Liver (tissue), 8 donors: ENCODE measurements at regions not wholly inside any gene's neighbourhood (a gene's known extent, or its start where the extent isn't known, plus 50 kb on each side); places are given as distances from the start of the nearest gene placed in this dataset.

Experiments
- DNase-seq: peaks from one replicate; pipeline ENCODE4 v3.0.0-alpha.2; 2017; ENCODE audit warnings: low spot score
- H3K27ac ChIP-seq, 2 donors: one replicate each; pipeline ENCODE4 v1.7.0; 2013; ENCODE audit warnings: inconsistent platforms in 2 of 2, low read length in 2 of 2, control low read depth in 1 of 2, low read depth in 1 of 2, mild to moderate bottlenecking in 1 of 2
- H3K27me3 ChIP-seq, 4 donors: one replicate each; pipeline versions ENCODE4 v1.6.1 to v1.7.0; 2013; ENCODE audit warnings: low read length in 3 of 4, inconsistent platforms in 1 of 4, mild to moderate bottlenecking in 1 of 4, moderate library complexity in 1 of 4; ENCODE audit not compliant: control insufficient read depth in 4 of 4, insufficient read depth in 4 of 4
- H3K36me3 ChIP-seq, 4 donors: one replicate each; pipeline versions ENCODE4 v1.6.1 to v1.7.0; 2013; ENCODE audit warnings: low read length in 3 of 4, mild to moderate bottlenecking in 3 of 4, low read depth in 1 of 4, moderate library complexity in 1 of 4; ENCODE audit not compliant: control insufficient read depth in 4 of 4, insufficient read depth in 3 of 4
- H3K4me1 ChIP-seq, 4 donors: one replicate each; pipeline versions ENCODE4 v1.6.1 to v1.7.0; 2013; ENCODE audit warnings: low read length in 3 of 4, mild to moderate bottlenecking in 3 of 4, moderate library complexity in 1 of 4; ENCODE audit not compliant: control insufficient read depth in 4 of 4, insufficient read depth in 4 of 4
- H3K4me3 ChIP-seq, 3 donors: one replicate each; pipeline versions ENCODE4 v1.6.1 to v1.7.0; 2013; ENCODE audit warnings: low read length in 3 of 3, control low read depth in 1 of 3, low read depth in 1 of 3, mild to moderate bottlenecking in 1 of 3
- H3K9ac ChIP-seq, 2 donors: one replicate each; pipeline ENCODE4 v1.7.0; 2013; ENCODE audit warnings: low read length in 2 of 2, mild to moderate bottlenecking in 2 of 2, moderate library complexity in 2 of 2, control low read depth in 1 of 2, low read depth in 1 of 2
- H3K9me3 ChIP-seq, 4 donors: one replicate each; pipeline versions ENCODE4 v1.6.1 to v1.7.0; 2013; ENCODE audit warnings: low read length in 3 of 4; ENCODE audit not compliant: control insufficient read depth in 4 of 4
- FOXA2 ChIP-seq: IDR thresholded peaks from 2 replicates; pipeline ENCODE4 v1.6.1; 2016; ENCODE audit warnings: antibody characterized with exemption
- GABPA ChIP-seq, 2 donors: IDR thresholded peaks in 1 of 2; conservative IDR thresholded peaks in 1 of 2; 2 replicates each; pipeline ENCODE4 v1.6.1; 2016; ENCODE audit warnings: antibody characterized with exemption in 2 of 2, mild to moderate bottlenecking in 1 of 2, moderate library complexity in 1 of 2
- NR2F2 ChIP-seq: IDR thresholded peaks from 2 replicates; pipeline ENCODE4 v1.6.1; 2016; ENCODE audit warnings: antibody characterized with exemption
- RAD21 ChIP-seq, 2 donors: IDR thresholded peaks; 2 replicates each; pipeline ENCODE4 v1.6.1; 2016; ENCODE audit warnings: antibody characterized with exemption in 2 of 2, mild to moderate bottlenecking in 2 of 2
- RXRA ChIP-seq, 2 donors: IDR thresholded peaks; 2 replicates each; pipeline ENCODE4 v1.6.1; 2017 to 2018; ENCODE audit warnings: antibody characterized with exemption in 2 of 2, mild to moderate bottlenecking in 1 of 2
- SP1 ChIP-seq: IDR thresholded peaks from 2 replicates; pipeline ENCODE4 v1.6.1; 2018; ENCODE audit warnings: antibody characterized with exemption, mild to moderate bottlenecking
- TAF1 ChIP-seq: conservative IDR thresholded peaks from 2 replicates; pipeline ENCODE4 v1.6.1; 2016; ENCODE audit warnings: antibody characterized with exemption, mild to moderate bottlenecking
- YY1 ChIP-seq: IDR thresholded peaks from 2 replicates; pipeline ENCODE4 v1.6.1; 2016; ENCODE audit warnings: antibody characterized with exemption, mild to moderate bottlenecking
- WGBS: extraction: QIAGEN DNeasy Blood & Tissue Kit; methylation state at CpG from one replicate; pipeline ENCODE4 v1.1.7; 2013; 5-methylcytosine and 5-hydroxymethylcytosine counted together
- TF ChIP-seq, protein P1 (sequence below): IDR thresholded peaks from 2 replicates; pipeline ENCODE4 v1.6.1; 2016; ENCODE audit warnings: antibody characterized with exemption
- TF ChIP-seq, protein P2 (sequence below): IDR thresholded peaks from 2 replicates; pipeline ENCODE4 v1.6.1; 2016; ENCODE audit warnings: antibody characterized with exemption
- TF ChIP-seq, protein P3 (sequence below): fragments of 150-350 bp; IDR thresholded peaks from 2 replicates; pipeline ENCODE4 v1.5.1; 2017; ENCODE audit warnings: improper control_type of control experiment, low read depth, low read length; ENCODE audit not compliant: missing input control
- TF ChIP-seq, protein P4 (sequence below): IDR thresholded peaks from 2 replicates; pipeline ENCODE4 v1.6.1; 2016; ENCODE audit warnings: antibody characterized with exemption, mild to moderate bottlenecking
- donor health status: healthy.
- donor health status: healthy.
- donor health status: healthy.
- donor health status: healthy.
- donor health status: healthy.

DNA sequence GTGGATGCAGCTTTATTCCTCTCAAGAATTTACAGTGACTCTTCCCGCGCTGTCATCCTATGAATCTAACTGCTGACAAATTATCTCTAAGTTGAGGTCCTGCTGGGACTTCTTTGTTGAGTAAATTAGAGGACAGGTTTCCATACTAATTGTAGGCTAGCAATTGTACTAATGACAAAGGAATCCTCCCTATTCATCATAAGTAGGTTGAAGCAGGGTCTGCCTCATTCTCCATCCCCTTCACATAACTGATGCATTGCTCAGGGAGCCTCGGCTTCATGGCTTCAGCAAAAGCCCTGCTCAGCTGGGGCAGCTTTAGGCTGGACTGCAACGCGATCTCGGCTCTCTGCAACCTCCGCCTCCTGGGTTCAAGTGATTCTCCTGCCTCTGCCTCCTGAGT is 83.1 kb upstream of the IRX6 start:
- peaks cover 0 to 2% (median 0%) of the 10 kb centered on the region in 4 donors for H3K9me3 ChIP-seq
- no peak overlapping the region for H3K9ac ChIP-seq
- peaks cover 0 to 2% (median 0%) of the 10 kb centered on the region in 4 donors for H3K27me3 ChIP-seq
- WGBS = 73% methylated on average over 7 of the region's 7 CpGs
- no peaks in the 10 kb centered on the region for H3K36me3 ChIP-seq
- H3K27ac ChIP-seq = no peak overlapping the region
- TF ChIP-seq, protein P1, sequence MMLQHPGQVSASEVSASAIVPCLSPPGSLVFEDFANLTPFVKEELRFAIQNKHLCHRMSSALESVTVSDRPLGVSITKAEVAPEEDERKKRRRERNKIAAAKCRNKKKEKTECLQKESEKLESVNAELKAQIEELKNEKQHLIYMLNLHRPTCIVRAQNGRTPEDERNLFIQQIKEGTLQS = no peak
- TF ChIP-seq, protein P2, sequence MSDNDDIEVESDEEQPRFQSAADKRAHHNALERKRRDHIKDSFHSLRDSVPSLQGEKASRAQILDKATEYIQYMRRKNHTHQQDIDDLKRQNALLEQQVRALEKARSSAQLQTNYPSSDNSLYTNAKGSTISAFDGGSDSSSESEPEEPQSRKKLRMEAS = no peak
- TF ChIP-seq FOXA2 (no peak), NR2F2 (no peak), SP1 (no peak), TAF1 (no peak), RAD21 (IDR thresholded peaks at IDR 0.05) (no peak), RXRA (IDR thresholded peaks at IDR 0.05) (no peak), GABPA (IDR thresholded peaks at IDR 0.05 in 1 of 2, conservative IDR thresholded peaks at IDR 0.05 in 1 of 2) (no peak)
- TF ChIP-seq, protein P3, sequence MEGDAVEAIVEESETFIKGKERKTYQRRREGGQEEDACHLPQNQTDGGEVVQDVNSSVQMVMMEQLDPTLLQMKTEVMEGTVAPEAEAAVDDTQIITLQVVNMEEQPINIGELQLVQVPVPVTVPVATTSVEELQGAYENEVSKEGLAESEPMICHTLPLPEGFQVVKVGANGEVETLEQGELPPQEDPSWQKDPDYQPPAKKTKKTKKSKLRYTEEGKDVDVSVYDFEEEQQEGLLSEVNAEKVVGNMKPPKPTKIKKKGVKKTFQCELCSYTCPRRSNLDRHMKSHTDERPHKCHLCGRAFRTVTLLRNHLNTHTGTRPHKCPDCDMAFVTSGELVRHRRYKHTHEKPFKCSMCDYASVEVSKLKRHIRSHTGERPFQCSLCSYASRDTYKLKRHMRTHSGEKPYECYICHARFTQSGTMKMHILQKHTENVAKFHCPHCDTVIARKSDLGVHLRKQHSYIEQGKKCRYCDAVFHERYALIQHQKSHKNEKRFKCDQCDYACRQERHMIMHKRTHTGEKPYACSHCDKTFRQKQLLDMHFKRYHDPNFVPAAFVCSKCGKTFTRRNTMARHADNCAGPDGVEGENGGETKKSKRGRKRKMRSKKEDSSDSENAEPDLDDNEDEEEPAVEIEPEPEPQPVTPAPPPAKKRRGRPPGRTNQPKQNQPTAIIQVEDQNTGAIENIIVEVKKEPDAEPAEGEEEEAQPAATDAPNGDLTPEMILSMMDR = no peak
- TF ChIP-seq, protein P4, sequence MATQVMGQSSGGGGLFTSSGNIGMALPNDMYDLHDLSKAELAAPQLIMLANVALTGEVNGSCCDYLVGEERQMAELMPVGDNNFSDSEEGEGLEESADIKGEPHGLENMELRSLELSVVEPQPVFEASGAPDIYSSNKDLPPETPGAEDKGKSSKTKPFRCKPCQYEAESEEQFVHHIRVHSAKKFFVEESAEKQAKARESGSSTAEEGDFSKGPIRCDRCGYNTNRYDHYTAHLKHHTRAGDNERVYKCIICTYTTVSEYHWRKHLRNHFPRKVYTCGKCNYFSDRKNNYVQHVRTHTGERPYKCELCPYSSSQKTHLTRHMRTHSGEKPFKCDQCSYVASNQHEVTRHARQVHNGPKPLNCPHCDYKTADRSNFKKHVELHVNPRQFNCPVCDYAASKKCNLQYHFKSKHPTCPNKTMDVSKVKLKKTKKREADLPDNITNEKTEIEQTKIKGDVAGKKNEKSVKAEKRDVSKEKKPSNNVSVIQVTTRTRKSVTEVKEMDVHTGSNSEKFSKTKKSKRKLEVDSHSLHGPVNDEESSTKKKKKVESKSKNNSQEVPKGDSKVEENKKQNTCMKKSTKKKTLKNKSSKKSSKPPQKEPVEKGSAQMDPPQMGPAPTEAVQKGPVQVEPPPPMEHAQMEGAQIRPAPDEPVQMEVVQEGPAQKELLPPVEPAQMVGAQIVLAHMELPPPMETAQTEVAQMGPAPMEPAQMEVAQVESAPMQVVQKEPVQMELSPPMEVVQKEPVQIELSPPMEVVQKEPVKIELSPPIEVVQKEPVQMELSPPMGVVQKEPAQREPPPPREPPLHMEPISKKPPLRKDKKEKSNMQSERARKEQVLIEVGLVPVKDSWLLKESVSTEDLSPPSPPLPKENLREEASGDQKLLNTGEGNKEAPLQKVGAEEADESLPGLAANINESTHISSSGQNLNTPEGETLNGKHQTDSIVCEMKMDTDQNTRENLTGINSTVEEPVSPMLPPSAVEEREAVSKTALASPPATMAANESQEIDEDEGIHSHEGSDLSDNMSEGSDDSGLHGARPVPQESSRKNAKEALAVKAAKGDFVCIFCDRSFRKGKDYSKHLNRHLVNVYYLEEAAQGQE = no peak
- DNase-seq = no peak
- no peak overlapping the region for H3K4me3 ChIP-seq
- H3K4me1 ChIP-seq = no peaks in the 10 kb centered on the region

DNA sequence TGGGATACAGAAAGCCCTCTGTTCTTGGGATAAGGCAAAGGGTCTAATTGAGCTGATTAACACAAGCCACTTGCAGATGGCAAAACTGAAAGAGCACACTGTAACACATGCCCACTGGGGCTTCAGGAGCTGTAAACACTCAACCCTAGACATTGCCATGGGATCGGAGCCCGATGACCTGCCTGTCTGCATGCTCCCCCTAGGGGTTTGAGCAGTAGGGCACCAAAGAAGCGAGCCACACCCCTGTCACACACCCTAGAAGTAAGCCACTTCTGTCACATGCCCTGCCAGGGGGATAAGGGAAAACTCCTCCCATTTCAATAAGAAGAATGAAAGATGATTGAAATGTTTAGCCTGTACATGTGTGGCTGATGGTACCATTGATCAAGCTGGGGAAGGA is 81.3 kb upstream of the IRX6 start:
- Histone ChIP-seq H3K4me1 (no peaks in the 10 kb centered on the region), H3K4me3 (no peak overlapping the region), H3K9ac (no peak overlapping the region), H3K27ac (no peak overlapping the region), H3K36me3 (no peaks in the 10 kb centered on the region), H3K9me3 (peaks cover 0 to 2% (median 0%) of the 10 kb centered on the region in 4 donors), H3K27me3 (peaks cover 0 to 2% (median 0%) of the 10 kb centered on the region in 4 donors)
- DNase-seq = no peak
- 75% methylated on average over 3 of the region's 3 CpGs for WGBS
- TF ChIP-seq, protein P3 = no peak
- TF ChIP-seq FOXA2 = no peak
- TF ChIP-seq YY1 = no peak
